Islet of Langerhans (tissue), 1 donor: ENCODE measurements at regions not wholly inside any gene's neighbourhood (a gene's known extent, or its start where the extent isn't known, plus 50 kb on each side); places are given as distances from the start of the nearest gene placed in this dataset.
"Not testable (repeated sequence)": the region's sequence is repeated elsewhere in the genome, so short reads cannot be mapped to it uniquely, and the experiment has no call there.

Experiments used
- FAIRE-seq: peaks from one replicate; lab custom pipeline; 2011; peaks lifted over from hg19 to GRCh38; lab: Jason Lieb, UNC

GRCh38 chr9:81069923-81070322, 619.4 kb downstream of the TLE1 start:
- FAIRE-seq, result no peak

- FAIRE-seq, result no peak
These were observed 620.1 kb downstream of the TLE1 start for GRCh38 chr9:81069038-81069795.

- not testable (repeated sequence) for FAIRE-seq
These were observed 626.4 kb downstream of the TLE1 start for GRCh38 chr9:81062995-81063394.

- no peak for FAIRE-seq
These were observed 630.6 kb downstream of the TLE1 start for GRCh38 chr9:81058782-81059181.

GRCh38 chr9:81053298-81054025, 635.9 kb downstream of the TLE1 start:
- no peak for FAIRE-seq

- FAIRE-seq, result no peak
These were observed 636.5 kb downstream of the TLE1 start for GRCh38 chr9:81052846-81053245.

- FAIRE-seq, result no peak
These were observed 642.1 kb downstream of the TLE1 start for GRCh38 chr9:81047280-81047679.

- FAIRE-seq, result no peak
These were observed 643.7 kb downstream of the TLE1 start for GRCh38 chr9:81045658-81046057.

- no peak for FAIRE-seq
These were observed 651.5 kb downstream of the TLE1 start for GRCh38 chr9:81037889-81038288.

GRCh38 chr9:81035601-81036000, 653.7 kb downstream of the TLE1 start:
- no peak for FAIRE-seq

- FAIRE-seq, result no peak
These were observed 654.2 kb downstream of the TLE1 start for GRCh38 chr9:81035171-81035570.

GRCh38 chr9:81032831-81033230, 656.5 kb downstream of the TLE1 start:
- no peak for FAIRE-seq

GRCh38 chr9:81032030-81032572, 657.2 kb downstream of the TLE1 start:
- FAIRE-seq, result peak; percentile 24

- FAIRE-seq, result no peak
These were observed 657.8 kb downstream of the TLE1 start for GRCh38 chr9:81031422-81032029.

GRCh38 chr9:81030027-81030426, 659.3 kb downstream of the TLE1 start:
- FAIRE-seq, result no peak

GRCh38 chr9:81028504-81028903, 660.8 kb downstream of the TLE1 start:
- FAIRE-seq, result no peak

- no peak for FAIRE-seq
These were observed 667.2 kb downstream of the TLE1 start for GRCh38 chr9:81022177-81022576.

GRCh38 chr9:81014945-81015344, 674.4 kb downstream of the TLE1 start:
- FAIRE-seq, result not testable (repeated sequence)

GRCh38 chr9:81013191-81013590, 676.2 kb downstream of the TLE1 start:
- FAIRE-seq, result not testable (repeated sequence)

GRCh38 chr9:81002906-81003305, 686.4 kb downstream of the TLE1 start:
- FAIRE-seq, result no peak

- no peak for FAIRE-seq
These were observed 687.1 kb downstream of the TLE1 start for GRCh38 chr9:81002242-81002641.

- no peak for FAIRE-seq
These were observed 693.6 kb downstream of the TLE1 start for GRCh38 chr9:80995759-80996158.

- FAIRE-seq, result no peak
These were observed 694.5 kb downstream of the TLE1 start for GRCh38 chr9:80994892-80995291.
